Naive thymus-derived CD4-positive, alpha-beta T cell (primary cell): ENCODE measurements at regions not wholly inside any gene's neighbourhood (a gene's known extent, or its start where the extent isn't known, plus 50 kb on each side); places are given as distances from the start of the nearest gene placed in this dataset.

Source experiments
- ATAC-seq: fragments of 150-1000 bp; cut with Tn5 transposase; 2 replicates; pipeline ENCODE4 v1.10.0; 2021; ENCODE audit warnings: mild to moderate bottlenecking, moderate library complexity
- CTCF ChIA-PET: fragments of 350-600 bp; sonication (Branson Sonifier 250); formaldehyde crosslinking; loops from one replicate; lab custom pipeline; 2021; ENCODE audit warnings: antibody characterized with exemption; lab: Charles Lee
- POLR2A ChIA-PET: fragments of 350-600 bp; sonication (Branson Sonifier 250); formaldehyde crosslinking; loops from one replicate; lab custom pipeline; 2021; ENCODE audit warnings: antibody characterized with exemption, inconsistent platforms; lab: Charles Lee
- DNase-seq, 9 donors: peaks; one replicate each; pipeline versions ENCODE4 v3.0.0 to v3.0.0-alpha.2; 2020 to 2022; ENCODE audit warnings: mixed read lengths in 1 of 9
- H3K27ac ChIP-seq: one replicate; pipeline ENCODE4 v1.7.0; 2013; ENCODE audit warnings: mild to moderate bottlenecking, low read depth, low read length, moderate library complexity
- H3K27me3 ChIP-seq, 2 donors: one replicate each; pipeline ENCODE4 v1.7.0; 2013; ENCODE audit warnings: low read length in 2 of 2, mild to moderate bottlenecking in 2 of 2, moderate library complexity in 2 of 2; ENCODE audit not compliant: control insufficient read depth in 2 of 2, insufficient read depth in 2 of 2
- H3K36me3 ChIP-seq, 3 experiments: 1 replicate in 2 of 3; 2 replicates in 1 of 3; pipeline ENCODE4 v1.7.0; 2013; ENCODE audit warnings: low read length in 3 of 3, mild to moderate bottlenecking in 3 of 3, moderate library complexity in 1 of 3; ENCODE audit not compliant: insufficient read depth in 3 of 3, control insufficient read depth in 2 of 3
- H3K4me1 ChIP-seq, 2 donors: one replicate each; pipeline ENCODE4 v1.7.0; 2013; ENCODE audit warnings: low read length in 2 of 2, mild to moderate bottlenecking in 2 of 2, moderate library complexity in 1 of 2; ENCODE audit not compliant: control insufficient read depth in 2 of 2, insufficient read depth in 2 of 2
- H3K4me3 ChIP-seq: 2 replicates; pipeline ENCODE4 v1.7.0; 2013; ENCODE audit warnings: mild to moderate bottlenecking, low read length
- H3K9me3 ChIP-seq, 3 experiments: 1 replicate in 2 of 3; 2 replicates in 1 of 3; pipeline ENCODE4 v1.7.0; 2013; ENCODE audit warnings: low read length in 3 of 3; ENCODE audit not compliant: control insufficient read depth in 2 of 3
- H3K27ac Mint-ChIP-seq, 9 donors: one replicate each; pipeline ENCODE4 v1.8.0; 2020 to 2022; ENCODE audit warnings: mixed read lengths in 9 of 9, mild to moderate bottlenecking in 8 of 9, moderate library complexity in 5 of 9, inconsistent platforms in 2 of 9
- H3K27me3 Mint-ChIP-seq, 5 donors: one replicate each; pipeline ENCODE4 v1.8.0; 2021 to 2022; ENCODE audit warnings: mixed read lengths in 5 of 5, mild to moderate bottlenecking in 1 of 5
- H3K36me3 Mint-ChIP-seq, 5 donors: one replicate each; pipeline ENCODE4 v1.8.0; 2020 to 2022; ENCODE audit warnings: mixed read lengths in 5 of 5, mild to moderate bottlenecking in 3 of 5, inconsistent platforms in 1 of 5
- H3K4me1 Mint-ChIP-seq, 7 donors: one replicate each; pipeline ENCODE4 v1.8.0; 2020 to 2022; ENCODE audit warnings: mixed read lengths in 7 of 7, mild to moderate bottlenecking in 3 of 7, inconsistent platforms in 1 of 7
- H3K4me3 Mint-ChIP-seq, 10 donors: one replicate each; pipeline ENCODE4 v1.8.0; 2020 to 2022; ENCODE audit warnings: mild to moderate bottlenecking in 10 of 10, mixed read lengths in 10 of 10, moderate library complexity in 6 of 10, inconsistent platforms in 2 of 10
- H3K9me3 Mint-ChIP-seq, 11 donors: one replicate each; pipeline ENCODE4 v1.8.0; 2020 to 2022; ENCODE audit warnings: mixed read lengths in 11 of 11, mild to moderate bottlenecking in 4 of 11, inconsistent platforms in 1 of 11, moderate library complexity in 1 of 11
- intact Hi-C, 2 donors: fragments of 100-400 bp; cut with micrococcal nuclease; formaldehyde crosslinking; loops; one replicate each; pipeline ENCODE4 v1.15.1; 2023

- Mint-ChIP-seq H3K9me3 (peaks cover 1 to 22% (median 11%) of the 10 kb centered on the region in 11 donors), H3K4me3 (no peak overlapping the region), H3K27me3 (no peaks in the 10 kb centered on the region), H3K27ac (no peak overlapping the region), H3K36me3 (peaks cover 0 to 4% (median 0%) of the 10 kb centered on the region in 5 donors), H3K4me1 (no peaks in the 10 kb centered on the region)
- ChIA-PET POLR2A (no interaction called here), CTCF (no interaction called here)
- ATAC-seq (no peak), DNase-seq (no peak)
- no peaks in the 10 kb centered on the region for H3K36me3 ChIP-seq
- no peaks in the 10 kb centered on the region for H3K4me1 ChIP-seq
- intact Hi-C loops: no loop called here
- no peaks in the 10 kb centered on the region for H3K27me3 ChIP-seq
- H3K9me3 ChIP-seq: no peaks in the 10 kb centered on the region
- no peak overlapping the region for H3K27ac ChIP-seq
- no peak overlapping the region for H3K4me3 ChIP-seq
These were observed 117.9 kb upstream of the CDH18 start for GRCh38 chr5:20105915-20106314.

GRCh38 chr5:20102293-20102692 lies 114.3 kb upstream of the CDH18 start:
- H3K4me3 ChIP-seq: no peak overlapping the region
- no peaks in the 10 kb centered on the region for H3K36me3 ChIP-seq
- no peak overlapping the region for H3K27ac Mint-ChIP-seq
- H3K9me3 Mint-ChIP-seq: peaks cover 2 to 17% (median 6%) of the 10 kb centered on the region in 11 donors
- no peaks in the 10 kb centered on the region for H3K27me3 Mint-ChIP-seq
- intact Hi-C loops: no loop called here
- H3K4me3 Mint-ChIP-seq: no peak overlapping the region
- H3K27me3 ChIP-seq: no peaks in the 10 kb centered on the region
- no peak overlapping the region for H3K27ac ChIP-seq
- ChIA-PET CTCF (no interaction called here), POLR2A (no interaction called here)
- no peaks in the 10 kb centered on the region for H3K9me3 ChIP-seq
- DNase-seq (no peak), ATAC-seq (no peak)
- no peaks in the 10 kb centered on the region for H3K36me3 Mint-ChIP-seq
- H3K4me1 Mint-ChIP-seq: no peaks in the 10 kb centered on the region
- H3K4me1 ChIP-seq: no peaks in the 10 kb centered on the region

DNA sequence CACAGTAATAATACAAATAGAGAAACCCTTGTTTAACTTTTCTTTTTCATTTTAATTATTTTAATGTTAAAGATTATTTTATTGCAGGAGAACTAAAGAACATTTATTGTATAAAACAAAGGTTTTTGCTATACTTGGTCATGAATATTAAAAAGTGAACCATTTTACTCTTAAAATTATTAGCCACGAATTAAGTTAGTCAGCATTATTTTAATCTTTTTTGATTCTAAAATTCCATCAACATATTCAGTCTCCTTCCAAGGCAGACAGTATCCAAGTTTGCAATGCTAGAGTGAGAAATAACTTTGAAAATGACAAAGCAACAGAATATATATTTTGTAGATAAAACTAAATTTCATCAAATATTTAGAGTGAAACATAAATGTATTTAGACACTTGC lies 110.7 kb upstream of the CDH18 start:
- no peaks in the 10 kb centered on the region for H3K27me3 Mint-ChIP-seq
- H3K36me3 ChIP-seq: no peaks in the 10 kb centered on the region
- CTCF ChIA-PET: no interaction called here
- no peak for ATAC-seq
- no peak overlapping the region for H3K27ac Mint-ChIP-seq
- no peak overlapping the region for H3K4me3 ChIP-seq
- H3K27me3 ChIP-seq: no peaks in the 10 kb centered on the region
- H3K27ac ChIP-seq: no peak overlapping the region
- H3K36me3 Mint-ChIP-seq: no peaks in the 10 kb centered on the region
- peaks cover 0 to 19% (median 5%) of the 10 kb centered on the region in 11 donors for H3K9me3 Mint-ChIP-seq
- no peak for DNase-seq
- H3K9me3 ChIP-seq: no peaks in the 10 kb centered on the region
- H3K4me1 Mint-ChIP-seq: no peaks in the 10 kb centered on the region
- intact Hi-C loops: no loop called here
- no peaks in the 10 kb centered on the region for H3K4me1 ChIP-seq
- no peak overlapping the region for H3K4me3 Mint-ChIP-seq
- POLR2A ChIA-PET: no interaction called here

GRCh38 chr5:20088361-20088760 lies 100.4 kb upstream of the CDH18 start:
- no peaks in the 10 kb centered on the region for H3K9me3 ChIP-seq
- POLR2A ChIA-PET: no interaction called here
- no peak overlapping the region for H3K27ac ChIP-seq
- no peak overlapping the region for H3K4me3 ChIP-seq
- H3K4me1 ChIP-seq: no peaks in the 10 kb centered on the region
- H3K27me3 Mint-ChIP-seq: no peaks in the 10 kb centered on the region
- H3K36me3 ChIP-seq: no peaks in the 10 kb centered on the region
- H3K27ac Mint-ChIP-seq: no peak overlapping the region
- H3K4me1 Mint-ChIP-seq: no peaks in the 10 kb centered on the region
- H3K9me3 Mint-ChIP-seq: peaks cover 0 to 21% (median 6%) of the 10 kb centered on the region in 11 donors
- no peaks in the 10 kb centered on the region for H3K36me3 Mint-ChIP-seq
- CTCF ChIA-PET: no interaction called here
- intact Hi-C loops: no loop called here
- H3K27me3 ChIP-seq: no peaks in the 10 kb centered on the region
- H3K4me3 Mint-ChIP-seq: no peak overlapping the region
- DNase-seq (no peak), ATAC-seq (no peak)

DNA sequence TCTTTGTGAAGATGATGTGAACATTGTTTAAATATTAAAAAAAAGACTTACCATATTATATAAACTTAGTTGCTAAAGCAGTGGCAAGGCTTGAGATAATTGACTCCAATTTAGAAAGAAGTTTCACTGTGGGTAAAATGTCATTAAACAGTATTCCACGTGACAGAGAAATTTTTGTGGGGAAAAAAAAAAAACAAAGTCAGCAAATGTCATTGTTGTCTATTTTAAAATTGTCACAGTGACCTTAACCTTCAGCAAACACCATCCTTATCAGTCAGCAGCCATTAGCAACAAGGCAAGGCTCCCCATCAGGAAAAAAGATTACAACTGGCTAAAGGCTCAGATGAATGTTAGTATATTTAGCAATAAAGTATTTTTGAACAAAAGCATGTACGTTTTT lies 99.3 kb upstream of the CDH18 start:
- Histone ChIP-seq H3K27me3 (no peaks in the 10 kb centered on the region), H3K27ac (no peak overlapping the region), H3K9me3 (no peaks in the 10 kb centered on the region), H3K4me3 (no peak overlapping the region), H3K4me1 (no peaks in the 10 kb centered on the region), H3K36me3 (no peaks in the 10 kb centered on the region)
- ChIA-PET CTCF (no interaction called here), POLR2A (no interaction called here)
- H3K27ac Mint-ChIP-seq: no peak overlapping the region
- ATAC-seq (no peak), DNase-seq (no peak)
- H3K4me1 Mint-ChIP-seq: no peaks in the 10 kb centered on the region
- intact Hi-C loops: no loop called here
- no peak overlapping the region for H3K4me3 Mint-ChIP-seq
- H3K36me3 Mint-ChIP-seq: no peaks in the 10 kb centered on the region
- peaks cover 0 to 27% (median 11%) of the 10 kb centered on the region in 11 donors for H3K9me3 Mint-ChIP-seq
- no peaks in the 10 kb centered on the region for H3K27me3 Mint-ChIP-seq

DNA sequence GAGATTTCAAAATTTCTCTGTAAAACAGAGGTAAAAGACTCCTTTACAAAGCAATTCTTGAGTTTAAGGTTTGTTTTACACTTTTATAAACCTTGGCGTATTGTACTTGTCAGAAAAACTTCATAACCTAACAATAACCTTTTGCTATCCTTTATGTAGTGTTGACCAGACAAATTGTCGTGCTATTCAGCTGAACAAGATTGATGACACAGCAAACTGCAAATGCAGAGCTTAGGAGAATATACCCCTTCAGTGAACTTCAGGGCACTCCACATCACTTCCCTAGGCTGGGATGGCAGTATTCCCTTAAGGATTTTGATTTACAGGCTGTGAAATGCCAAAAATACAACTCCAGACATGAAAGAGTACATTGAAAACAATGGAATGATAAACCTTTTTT lies 89.2 kb upstream of the CDH18 start:
- Mint-ChIP-seq H3K27me3 (no peaks in the 10 kb centered on the region), H3K4me1 (no peaks in the 10 kb centered on the region), H3K4me3 (no peak overlapping the region), H3K9me3 (peaks cover 0 to 20% (median 5%) of the 10 kb centered on the region in 11 donors), H3K36me3 (no peaks in the 10 kb centered on the region), H3K27ac (no peak overlapping the region)
- Histone ChIP-seq H3K27me3 (no peaks in the 10 kb centered on the region), H3K27ac (no peak overlapping the region), H3K4me1 (no peaks in the 10 kb centered on the region), H3K36me3 (no peaks in the 10 kb centered on the region), H3K4me3 (no peak overlapping the region), H3K9me3 (no peaks in the 10 kb centered on the region)
- ATAC-seq (no peak), DNase-seq (no peak)
- intact Hi-C loops: no loop called here
- ChIA-PET POLR2A (no interaction called here), CTCF (no interaction called here)

GRCh38 chr5:20056933-20057332 lies 68.9 kb upstream of the CDH18 start:
- DNase-seq (no peak), ATAC-seq (no peak)
- no peaks in the 10 kb centered on the region for H3K4me1 ChIP-seq
- H3K36me3 ChIP-seq: no peaks in the 10 kb centered on the region
- H3K27me3 Mint-ChIP-seq: no peaks in the 10 kb centered on the region
- H3K9me3 ChIP-seq: no peaks in the 10 kb centered on the region
- H3K4me1 Mint-ChIP-seq: no peaks in the 10 kb centered on the region
- ChIA-PET CTCF (no interaction called here), POLR2A (no interaction called here)
- H3K4me3 ChIP-seq: no peak overlapping the region
- no peak overlapping the region for H3K27ac Mint-ChIP-seq
- no peak overlapping the region for H3K4me3 Mint-ChIP-seq
- H3K27ac ChIP-seq: no peak overlapping the region
- intact Hi-C loops: no loop called here
- peaks cover 0 to 3% (median 0%) of the 10 kb centered on the region in 5 donors for H3K36me3 Mint-ChIP-seq
- H3K9me3 Mint-ChIP-seq: peaks cover 0 to 13% (median 7%) of the 10 kb centered on the region in 11 donors
- no peaks in the 10 kb centered on the region for H3K27me3 ChIP-seq
